GM19239 (cell line): ENCODE measurements at regions not wholly inside any gene's neighbourhood (a gene's known extent, or its start where the extent isn't known, plus 50 kb on each side); places are given as distances from the start of the nearest gene placed in this dataset.
"Not testable (repeated sequence)": the region's sequence is repeated elsewhere in the genome, so short reads cannot be mapped to it uniquely, and the experiment has no call there.

Source experiments
- DNase-seq: peaks from one replicate; pipeline ENCODE4 v3.0.0; 2011; ENCODE audit warnings: low spot score; ENCODE audit not compliant: insufficient read length
- FAIRE-seq: peaks from 2 replicates; lab custom pipeline; 2011; peaks lifted over from hg19 to GRCh38; lab: Jason Lieb, UNC

- no peak for FAIRE-seq
- DNase-seq: no peak
These were observed 70.9 kb upstream of the CTBP2 start for GRCh38 chr10:125231116-125231812.

GRCh38 chr10:125230251-125230650 is 69.9 kb upstream of the CTBP2 start:
- no peak for DNase-seq
- no peak for FAIRE-seq

- FAIRE-seq, DNase-seq: not testable (repeated sequence)
These were observed 68.0 kb upstream of the CTBP2 start for GRCh38 chr10:125228245-125228940.

GRCh38 chr10:125227546-125227945 is 67.2 kb upstream of the CTBP2 start:
- FAIRE-seq (no peak), DNase-seq (no peak)

GRCh38 chr10:125226823-125227222 is 66.5 kb upstream of the CTBP2 start:
- FAIRE-seq (no peak), DNase-seq (no peak)

GRCh38 chr10:125226005-125226404 is 65.6 kb upstream of the CTBP2 start:
- DNase-seq: no peak

GRCh38 chr10:125225051-125225450 is 64.7 kb upstream of the CTBP2 start:
- DNase-seq: no peak
- no peak for FAIRE-seq

More at GRCh38 chr10:125226005-125226404, 65.6 kb upstream of the CTBP2 start:
- FAIRE-seq: no peak

- no peak for DNase-seq
- no peak for FAIRE-seq
These were observed 62.3 kb upstream of the CTBP2 start for GRCh38 chr10:125222515-125223308.

GRCh38 chr10:125221716-125222115 is 61.4 kb upstream of the CTBP2 start:
- no peak for FAIRE-seq
- no peak for DNase-seq

- FAIRE-seq: no peak
These were observed 59.4 kb upstream of the CTBP2 start for GRCh38 chr10:125219776-125220175.

GRCh38 chr10:125218967-125219366 is 58.6 kb upstream of the CTBP2 start:
- no peak for FAIRE-seq
- DNase-seq: no peak

More at GRCh38 chr10:125219776-125220175, 59.4 kb upstream of the CTBP2 start:
- no peak for DNase-seq

- DNase-seq: no peak
- no peak for FAIRE-seq
These were observed 57.8 kb upstream of the CTBP2 start for GRCh38 chr10:125217990-125218675.

- no peak for FAIRE-seq
- DNase-seq: no peak
These were observed 56.5 kb upstream of the CTBP2 start for GRCh38 chr10:125216861-125217260.

GRCh38 chr10:125216309-125216708 is 55.9 kb upstream of the CTBP2 start:
- DNase-seq (no peak), FAIRE-seq (no peak)

- no peak for FAIRE-seq
- DNase-seq: no peak
These were observed 53.9 kb upstream of the CTBP2 start for GRCh38 chr10:125214283-125214570.

GRCh38 chr10:125213541-125214282 is 53.3 kb upstream of the CTBP2 start:
- no peak for FAIRE-seq
- DNase-seq: no peak

GRCh38 chr10:125212150-125212809 is 51.9 kb upstream of the CTBP2 start:
- FAIRE-seq: no peak
- no peak for DNase-seq
